ENCODE measurements at regions not wholly inside any gene's neighbourhood (a gene's known extent, or its start where the extent isn't known, plus 50 kb on each side); places are given as distances from the start of the nearest gene placed in this dataset.

GRCh38 chr11:129644326-129644725 lies 171.3 kb upstream of the TMEM45B start:
- TF ChIP-seq POLR2A (IDR thresholded peaks at IDR 0.05; ENCODE audit: low read depth, low read length) (no peak), GATA2 (IDR thresholded peaks at IDR 0.05; ENCODE audit: insufficient read depth, insufficient read length, low read depth, low read length) (no peak), CTCF (IDR thresholded peaks at IDR 0.05; ENCODE audit: extremely low read depth in 1 of 2, insufficient read depth in 1 of 2, low read depth in 1 of 2, low read length in 2 of 2) (no peak), MAX (IDR thresholded peaks at IDR 0.05; ENCODE audit: insufficient read depth, insufficient read length) (no peak), JUN (IDR thresholded peaks at IDR 0.05; ENCODE audit: borderline replicate concordance, insufficient read depth, insufficient read length, low read depth) (no peak), EZH2 (IDR thresholded peaks at IDR 0.05; ENCODE audit: borderline replicate concordance, low read depth, low read length, severe bottlenecking) (no peak), POLR2AphosphoS5 (IDR thresholded peaks at IDR 0.05; ENCODE audit: insufficient read depth, low read depth, low read length) (no peak)

Data from endothelial cell of umbilical vein (primary cell).